IMR-90 (cell line): ENCODE measurements at regions not wholly inside any gene's neighbourhood (a gene's known extent, or its start where the extent isn't known, plus 50 kb on each side); places are given as distances from the start of the nearest gene placed in this dataset.

Experiments used
- ATAC-seq: fragments of 200-7000 bp; cut with Tn5 transposase; 2 replicates; pipeline ENCODE4 v1.9.1; 2020; ENCODE audit warnings: low read depth, mild to moderate bottlenecking, moderate library complexity
- BruUV-seq: library from RNA; stranded (reverse); fragments of 400-500 nt; replicated peaks from 2 replicates; lab custom pipeline; 2021; lab: Mats Ljungman, UMichigan
- CTCF ChIA-PET: fragments of 300-600 bp; formaldehyde crosslinking; extraction: SDS; loops from one replicate; lab custom pipeline; 2021; ENCODE audit warnings: antibody characterized with exemption; lab: Yijun Ruan, JAX
- POLR2A ChIA-PET: fragments of 300-600 bp; sonication (Branson Sonifier 250); formaldehyde crosslinking; loops from one replicate; lab custom pipeline; 2022; ENCODE audit warnings: antibody characterized with exemption; ENCODE audit not compliant: unreplicated experiment; lab: Charles Lee
- DNase-seq: peaks from one replicate; pipeline ENCODE4 v3.0.0; 2013
- H2AFZ ChIP-seq: replicated peaks from 2 replicates; pipeline ENCODE3; 2013; ENCODE audit warnings: low read length, mild to moderate bottlenecking; ENCODE audit not compliant: poor library complexity
- H2AK5ac ChIP-seq: 2 replicates; pipeline ENCODE4 v1.6.1; 2013; ENCODE audit warnings: low read depth, low read length, inconsistent platforms
- H2AK9ac ChIP-seq: replicated peaks from 2 replicates; pipeline ENCODE3; 2013; ENCODE audit warnings: mild to moderate bottlenecking, low read depth, low read length, moderate library complexity; ENCODE audit not compliant: poor library complexity
- H2BK120ac ChIP-seq: 2 replicates; pipeline ENCODE4 v1.6.1; 2013; ENCODE audit warnings: low read depth, low read length, inconsistent platforms
- H2BK15ac ChIP-seq: 3 replicates; pipeline ENCODE4 v1.6.1; 2013; ENCODE audit warnings: low read depth, low read length, inconsistent platforms
- H2BK20ac ChIP-seq: 2 replicates; pipeline ENCODE4 v1.6.1; 2013; ENCODE audit warnings: low read depth, mild to moderate bottlenecking, inconsistent platforms, low read length, moderate library complexity
- H2BK5ac ChIP-seq: 2 replicates; pipeline ENCODE4 v1.6.1; 2013; ENCODE audit warnings: mild to moderate bottlenecking, low read depth, low read length, inconsistent platforms; ENCODE audit not compliant: poor library complexity, severe bottlenecking
- H3K14ac ChIP-seq: replicated peaks from 2 replicates; pipeline ENCODE4 v1.6.1; 2013; ENCODE audit warnings: low read depth, low read length, inconsistent platforms
- H3K18ac ChIP-seq: 2 replicates; pipeline ENCODE4 v1.6.1; 2013; ENCODE audit warnings: low read depth, low read length, control low read depth
- H3K23ac ChIP-seq: 2 replicates; pipeline ENCODE4 v1.6.1; 2013; ENCODE audit warnings: low read depth, low read length, inconsistent platforms
- H3K27ac ChIP-seq: 2 replicates; pipeline ENCODE4 v1.5.1; 2013; ENCODE audit warnings: mild to moderate bottlenecking, control low read depth, low read length; ENCODE audit not compliant: insufficient read depth
- H3K27me3 ChIP-seq: 2 replicates; pipeline ENCODE4 v1.6.1; 2013; ENCODE audit warnings: low read length; ENCODE audit not compliant: control insufficient read depth, insufficient read depth
- H3K36me3 ChIP-seq: 2 replicates; pipeline ENCODE4 v1.6.1; 2013; ENCODE audit warnings: low read length, mixed read lengths; ENCODE audit not compliant: control insufficient read depth, insufficient read depth
- H3K4ac ChIP-seq: 2 replicates; pipeline ENCODE4 v1.6.1; 2013; ENCODE audit warnings: low read depth, low read length, inconsistent platforms
- H3K4me1 ChIP-seq: 2 replicates; pipeline ENCODE4 v1.6.1; 2013; ENCODE audit warnings: low read length, mixed read lengths; ENCODE audit not compliant: control insufficient read depth, insufficient read depth
- H3K4me2 ChIP-seq: 2 replicates; pipeline ENCODE4 v1.6.1; 2013; ENCODE audit warnings: low read depth, mild to moderate bottlenecking, control low read depth, low read length, moderate library complexity
- H3K4me3 ChIP-seq: 2 replicates; pipeline ENCODE4 v1.5.1; 2013; ENCODE audit warnings: low read depth, mild to moderate bottlenecking, control low read depth, low read length, moderate library complexity; ENCODE audit not compliant: insufficient read depth
- H3K56ac ChIP-seq: 2 replicates; pipeline ENCODE4 v1.6.1; 2013; ENCODE audit warnings: low read length, inconsistent platforms; ENCODE audit not compliant: insufficient read depth; ENCODE audit errors: extremely low read depth
- H3K79me1 ChIP-seq, 2 experiments: 2 replicates each; pipeline ENCODE4 v1.6.1; 2013; ENCODE audit warnings: low read length in 2 of 2, inconsistent platforms in 1 of 2, low read depth in 1 of 2
- H3K9ac ChIP-seq: 2 replicates; pipeline ENCODE4 v1.6.1; 2013; ENCODE audit warnings: low read depth, low read length, control low read depth
- H3K9me1 ChIP-seq: 2 replicates; pipeline ENCODE4 v1.6.1; 2013; ENCODE audit warnings: low read length, inconsistent platforms; ENCODE audit not compliant: insufficient read depth
- H3K9me3 ChIP-seq: 2 replicates; pipeline ENCODE4 v1.6.1; 2013; ENCODE audit warnings: low read length; ENCODE audit not compliant: control insufficient read depth, insufficient read depth
- H4K20me1 ChIP-seq: 2 replicates; pipeline ENCODE4 v1.6.1; 2013; ENCODE audit warnings: low read length, inconsistent platforms; ENCODE audit not compliant: insufficient read depth
- H4K5ac ChIP-seq: 2 replicates; pipeline ENCODE4 v1.6.1; 2013; ENCODE audit warnings: mild to moderate bottlenecking, low read depth, low read length, control low read depth
- H4K8ac ChIP-seq, 2 experiments: 2 replicates each; pipeline ENCODE4 v1.6.1; 2013; ENCODE audit warnings: low read depth in 2 of 2, low read length in 2 of 2, control low read depth in 1 of 2, inconsistent platforms in 1 of 2
- H4K91ac ChIP-seq: 2 replicates; pipeline ENCODE4 v1.6.1; 2013; ENCODE audit warnings: low read depth, low read length, inconsistent platforms; ENCODE audit not compliant: insufficient read depth
- CEBPB ChIP-seq: IDR thresholded peaks from 2 replicates; pipeline ENCODE4 v1.6.1; 2012; ENCODE audit warnings: low read depth, low read length, improper control_type of control experiment
- CHD1 ChIP-seq: IDR thresholded peaks from 2 replicates; pipeline ENCODE4 v1.6.1; 2012; ENCODE audit warnings: low read depth, low read length, improper control_type of control experiment
- ELK1 ChIP-seq: fragments of 150-350 bp; IDR thresholded peaks from 2 replicates; pipeline ENCODE4 v1.6.1; 2016; ENCODE audit warnings: low read depth, mild to moderate bottlenecking, low read length, moderate library complexity, borderline replicate concordance
- MAFK ChIP-seq: IDR thresholded peaks from 2 replicates; pipeline ENCODE4 v1.6.1; 2012; ENCODE audit warnings: low read depth, low read length, improper control_type of control experiment
- NFE2L2 ChIP-seq: fragments of 150-350 bp; IDR thresholded peaks from 2 replicates; pipeline ENCODE4 v1.6.1; 2016; ENCODE audit warnings: low read depth, mild to moderate bottlenecking, low read length
- POLR2A ChIP-seq: IDR thresholded peaks from 2 replicates; pipeline ENCODE4 v1.6.1; 2012; ENCODE audit warnings: mild to moderate bottlenecking, low read depth, low read length
- SMC3 ChIP-seq: fragments of 150-350 bp; IDR thresholded peaks from 2 replicates; pipeline ENCODE4 v1.6.1; 2016; ENCODE audit warnings: low read depth, mild to moderate bottlenecking, antibody characterized with exemption, low read length, moderate library complexity
- WGBS, 2 experiments: methylation state at CpG; one replicate each; pipeline versions ENCODE4 v1.1.5 to v1.1.7; 2013; ENCODE audit warnings: missing lambda C conversion rate in 2 of 2; ENCODE audit not compliant: insufficient read length in 1 of 2; ENCODE audit errors: extremely low coverage in 2 of 2; 5-methylcytosine and 5-hydroxymethylcytosine counted together
- dilution Hi-C: fragments of 300-500 bp; cut with HindIII; formaldehyde crosslinking; loops from one replicate; pipeline ENCODE4 v1.14.3; 2018; ENCODE audit warnings: low sequenced_read_pairs; ENCODE audit not compliant: unreplicated experiment
- in situ Hi-C: fragments of 300-500 bp; cut with MboI; formaldehyde crosslinking; loops from 3 replicates; pipeline ENCODE4 v1.14.3; 2019; ENCODE audit warnings: low sequenced_read_pairs, inconsistent platforms, mixed read lengths
- intact Hi-C: fragments of 100-400 bp; cut with micrococcal nuclease; formaldehyde crosslinking; loops from 2 replicates; pipeline ENCODE4 v1.10.0; 2022

GRCh38 chr6:144519426-144519825 lies 234.3 kb downstream of the UTRN start:
- H4K20me1 ChIP-seq = no peaks in the 10 kb centered on the region
- POLR2A ChIA-PET = no interaction called here
- no peak overlapping the region for H3K23ac ChIP-seq
- H3K4me2 ChIP-seq = no peak overlapping the region
- no peaks in the 10 kb centered on the region for H3K27me3 ChIP-seq
- H3K36me3 ChIP-seq = peaks cover 5% of the 10 kb centered on the region; the same call in 1 of the 2 replicates
- H3K9me3 ChIP-seq = no peaks in the 10 kb centered on the region
- H3K14ac ChIP-seq = no peak overlapping the region
- intact Hi-C loops = no loop called here
- BruUV-seq = no TSS peak
- no peak overlapping the region for H2BK20ac ChIP-seq
- no peak overlapping the region for H2AK9ac ChIP-seq
- ATAC-seq (no peak), DNase-seq (no peak)
- H3K9me1 ChIP-seq = no peaks in the 10 kb centered on the region
- H3K27ac ChIP-seq = no peak overlapping the region
- no peak overlapping the region for H3K4ac ChIP-seq
- no peak overlapping the region for H4K5ac ChIP-seq
- TF ChIP-seq NFE2L2 = no peak
- no peak for TF ChIP-seq POLR2A
- no peak for TF ChIP-seq ELK1
- TF ChIP-seq SMC3 = no peak
- TF ChIP-seq MAFK = no peak
- no peak for TF ChIP-seq CEBPB
- TF ChIP-seq CHD1 = no peak
- CTCF ChIA-PET = no interaction called here
- no peak overlapping the region for H3K9ac ChIP-seq
- no peaks in the 10 kb centered on the region for H3K4me1 ChIP-seq
- H3K79me1 ChIP-seq = no peaks in the 10 kb centered on the region; a peak in 1 of 4 replicates
- H2BK15ac ChIP-seq = no peak overlapping the region
- WGBS, 2 experiments = no CpG with 5 or more reads among the region's 4 CpGs
- H3K18ac ChIP-seq = no peak overlapping the region
- no peak overlapping the region for H2AFZ ChIP-seq
- no peak overlapping the region for H2BK5ac ChIP-seq
- no peak overlapping the region for H3K56ac ChIP-seq
- no peak overlapping the region for H3K4me3 ChIP-seq
- dilution Hi-C loops = no loop called here
- H4K91ac ChIP-seq = no peak overlapping the region
- H2AK5ac ChIP-seq = no peak overlapping the region
- no peak overlapping the region for H2BK120ac ChIP-seq
- no peak overlapping the region for H4K8ac ChIP-seq
- in situ Hi-C loops = no loop called here
